Stimulated activated naive B cell treated with anti-CD40 and anti-IgM and Interleukin-4, amounts not matched to agents 10 μg/mL and 1 μg/mL and 100 μg/mL, for 72 hours (primary cell): ENCODE measurements at regions not wholly inside any gene's neighbourhood (a gene's known extent, or its start where the extent isn't known, plus 50 kb on each side); places are given as distances from the start of the nearest gene placed in this dataset.

Experiments used
- ATAC-seq, 2 donors: fragments of 150-1000 bp; cut with Tn5 transposase; replicated peaks; 2 replicates each; pipeline ENCODE4 v1.10.0; 2021; ENCODE audit warnings: moderate library complexity in 1 of 2
- DNase-seq: peaks from one replicate; pipeline ENCODE4 v3.0.0; 2021
- H3K27ac Mint-ChIP-seq: one replicate; pipeline ENCODE4 v1.8.0; 2022; ENCODE audit warnings: mild to moderate bottlenecking, mixed read lengths
- H3K27me3 Mint-ChIP-seq, 2 donors: one replicate each; pipeline ENCODE4 v1.8.0; 2022; ENCODE audit warnings: mixed read lengths in 2 of 2
- H3K36me3 Mint-ChIP-seq, 2 donors: one replicate each; pipeline ENCODE4 v1.8.0; 2022; ENCODE audit warnings: mixed read lengths in 2 of 2, mild to moderate bottlenecking in 1 of 2
- H3K4me1 Mint-ChIP-seq, 2 donors: one replicate each; pipeline ENCODE4 v1.8.0; 2022; ENCODE audit warnings: mixed read lengths in 2 of 2, mild to moderate bottlenecking in 1 of 2
- H3K4me3 Mint-ChIP-seq, 2 donors: one replicate each; pipeline ENCODE4 v1.8.0; 2022; ENCODE audit warnings: mild to moderate bottlenecking in 2 of 2, mixed read lengths in 2 of 2, moderate library complexity in 1 of 2
- H3K9me3 Mint-ChIP-seq, 2 donors: one replicate each; pipeline ENCODE4 v1.8.0; 2022; ENCODE audit warnings: mixed read lengths in 2 of 2, mild to moderate bottlenecking in 1 of 2

- H3K27me3 Mint-ChIP-seq = peaks cover 36 to 51% of the 10 kb centered on the region in 2 donors
- no peak overlapping the region for H3K4me3 Mint-ChIP-seq
- H3K4me1 Mint-ChIP-seq = peaks cover 2 to 5% of the 10 kb centered on the region in 2 donors
- ATAC-seq (no peak), DNase-seq (no peak)
- H3K27ac Mint-ChIP-seq = no peak overlapping the region
- no peaks in the 10 kb centered on the region for H3K36me3 Mint-ChIP-seq
- no peaks in the 10 kb centered on the region for H3K9me3 Mint-ChIP-seq
These were observed 139.2 kb downstream of the KIF26A start for GRCh38 chr14:104277416-104278213.

- DNase-seq (no peak), ATAC-seq (no peak)
- no peaks in the 10 kb centered on the region for H3K9me3 Mint-ChIP-seq
- H3K27me3 Mint-ChIP-seq = peaks cover 36 to 51% of the 10 kb centered on the region in 2 donors
- H3K27ac Mint-ChIP-seq = no peak overlapping the region
- H3K36me3 Mint-ChIP-seq = no peaks in the 10 kb centered on the region
- peaks cover 2 to 5% of the 10 kb centered on the region in 2 donors for H3K4me1 Mint-ChIP-seq
- H3K4me3 Mint-ChIP-seq = no peak overlapping the region
These were observed 139.8 kb downstream of the KIF26A start for GRCh38 chr14:104278214-104278534.

GRCh38 chr14:104280085-104280901, 141.9 kb downstream of the KIF26A start:
- no peak for ATAC-seq
- no peaks in the 10 kb centered on the region for H3K36me3 Mint-ChIP-seq
- H3K27me3 Mint-ChIP-seq = peaks cover 31 to 37% of the 10 kb centered on the region in 2 donors
- no peak overlapping the region for H3K27ac Mint-ChIP-seq
- no peak overlapping the region for H3K4me3 Mint-ChIP-seq
- DNase-seq = no peak
- H3K9me3 Mint-ChIP-seq = no peaks in the 10 kb centered on the region
- no peaks in the 10 kb centered on the region for H3K4me1 Mint-ChIP-seq

- H3K27ac Mint-ChIP-seq = no peak overlapping the region
These were observed 142.7 kb downstream of the KIF26A start for GRCh38 chr14:104280902-104281767.

GRCh38 chr14:104281768-104282301, 143.4 kb downstream of the KIF26A start:
- no peak for DNase-seq
- H3K9me3 Mint-ChIP-seq = no peaks in the 10 kb centered on the region

More at GRCh38 chr14:104280902-104281767, 142.7 kb downstream of the KIF26A start:
- Mint-ChIP-seq H3K27me3 (peaks cover 29 to 30% of the 10 kb centered on the region in 2 donors), H3K9me3 (no peaks in the 10 kb centered on the region), H3K4me3 (no peak overlapping the region), H3K36me3 (no peaks in the 10 kb centered on the region), H3K4me1 (no peaks in the 10 kb centered on the region)
- no peak for ATAC-seq
- DNase-seq = no peak

GRCh38 chr14:104282332-104283196, 144.2 kb downstream of the KIF26A start:
- DNase-seq (no peak), ATAC-seq (no peak)
- H3K9me3 Mint-ChIP-seq = no peaks in the 10 kb centered on the region
- no peak overlapping the region for H3K4me3 Mint-ChIP-seq
- peaks cover 20 to 24% of the 10 kb centered on the region in 2 donors for H3K27me3 Mint-ChIP-seq
- no peaks in the 10 kb centered on the region for H3K36me3 Mint-ChIP-seq
- H3K27ac Mint-ChIP-seq = no peak overlapping the region
- no peaks in the 10 kb centered on the region for H3K4me1 Mint-ChIP-seq

More at GRCh38 chr14:104281768-104282301, 143.4 kb downstream of the KIF26A start:
- no peak overlapping the region for H3K4me3 Mint-ChIP-seq
- H3K27me3 Mint-ChIP-seq = peaks cover 26% of the 10 kb centered on the region in 2 donors
- H3K27ac Mint-ChIP-seq = no peak overlapping the region
- ATAC-seq = no peak
- no peaks in the 10 kb centered on the region for H3K4me1 Mint-ChIP-seq
- H3K36me3 Mint-ChIP-seq = no peaks in the 10 kb centered on the region

- Mint-ChIP-seq H3K9me3 (peaks cover under 1 to 1% of the 10 kb centered on the region in 2 donors), H3K27ac (no peak overlapping the region), H3K27me3 (peaks cover 11 to 15% of the 10 kb centered on the region in 2 donors), H3K4me1 (no peaks in the 10 kb centered on the region), H3K36me3 (no peaks in the 10 kb centered on the region), H3K4me3 (no peak overlapping the region)
- DNase-seq = no peak
- no peak for ATAC-seq
These were observed 145.1 kb downstream of the KIF26A start for GRCh38 chr14:104283197-104284106.

GRCh38 chr14:104284107-104284592, 145.8 kb downstream of the KIF26A start:
- no peak for ATAC-seq
- no peaks in the 10 kb centered on the region for H3K36me3 Mint-ChIP-seq
- no peak overlapping the region for H3K27ac Mint-ChIP-seq
- peaks cover 5 to 8% of the 10 kb centered on the region in 2 donors for H3K9me3 Mint-ChIP-seq
- no peaks in the 10 kb centered on the region for H3K4me1 Mint-ChIP-seq
- no peak for DNase-seq
- no peak overlapping the region for H3K4me3 Mint-ChIP-seq
- peaks cover 9 to 10% of the 10 kb centered on the region in 2 donors for H3K27me3 Mint-ChIP-seq

GRCh38 chr14:104284636-104285507, 146.5 kb downstream of the KIF26A start:
- H3K4me1 Mint-ChIP-seq = no peaks in the 10 kb centered on the region
- DNase-seq = no peak
- peaks cover 8 to 11% of the 10 kb centered on the region in 2 donors for H3K9me3 Mint-ChIP-seq
- no peak for ATAC-seq
- H3K27ac Mint-ChIP-seq = no peak overlapping the region
- no peaks in the 10 kb centered on the region for H3K36me3 Mint-ChIP-seq
- H3K4me3 Mint-ChIP-seq = no peak overlapping the region
- H3K27me3 Mint-ChIP-seq = peaks cover 5 to 6% of the 10 kb centered on the region in 2 donors

- no peak for ATAC-seq
These were observed 147.1 kb downstream of the KIF26A start for GRCh38 chr14:104285508-104285840.

GRCh38 chr14:104286086-104286485, 147.7 kb downstream of the KIF26A start:
- Mint-ChIP-seq H3K4me1 (no peaks in the 10 kb centered on the region), H3K36me3 (no peaks in the 10 kb centered on the region), H3K27me3 (no peaks in the 10 kb centered on the region), H3K27ac (no peak overlapping the region), H3K4me3 (no peak overlapping the region), H3K9me3 (peaks cover 8 to 11% of the 10 kb centered on the region in 2 donors)
- ATAC-seq = no peak
- DNase-seq = no peak

More at GRCh38 chr14:104285508-104285840, 147.1 kb downstream of the KIF26A start:
- H3K4me3 Mint-ChIP-seq = no peak overlapping the region
- no peaks in the 10 kb centered on the region for H3K27me3 Mint-ChIP-seq
- H3K27ac Mint-ChIP-seq = no peak overlapping the region
- no peaks in the 10 kb centered on the region for H3K4me1 Mint-ChIP-seq
- H3K36me3 Mint-ChIP-seq = no peaks in the 10 kb centered on the region
- H3K9me3 Mint-ChIP-seq = peaks cover 8 to 11% of the 10 kb centered on the region in 2 donors
- no peak for DNase-seq

- DNase-seq = no peak
- H3K9me3 Mint-ChIP-seq = peaks cover 8 to 11% of the 10 kb centered on the region in 2 donors
- H3K27ac Mint-ChIP-seq = no peak overlapping the region
- H3K4me1 Mint-ChIP-seq = no peaks in the 10 kb centered on the region
- H3K36me3 Mint-ChIP-seq = no peaks in the 10 kb centered on the region
- H3K4me3 Mint-ChIP-seq = no peak overlapping the region
- no peaks in the 10 kb centered on the region for H3K27me3 Mint-ChIP-seq
- no peak for ATAC-seq
These were observed 148.1 kb downstream of the KIF26A start for GRCh38 chr14:104286496-104286895.
